ENCODE measurements at regions not wholly inside any gene's neighbourhood (a gene's known extent, or its start where the extent isn't known, plus 50 kb on each side); places are given as distances from the start of the nearest gene placed in this dataset.

DNA sequence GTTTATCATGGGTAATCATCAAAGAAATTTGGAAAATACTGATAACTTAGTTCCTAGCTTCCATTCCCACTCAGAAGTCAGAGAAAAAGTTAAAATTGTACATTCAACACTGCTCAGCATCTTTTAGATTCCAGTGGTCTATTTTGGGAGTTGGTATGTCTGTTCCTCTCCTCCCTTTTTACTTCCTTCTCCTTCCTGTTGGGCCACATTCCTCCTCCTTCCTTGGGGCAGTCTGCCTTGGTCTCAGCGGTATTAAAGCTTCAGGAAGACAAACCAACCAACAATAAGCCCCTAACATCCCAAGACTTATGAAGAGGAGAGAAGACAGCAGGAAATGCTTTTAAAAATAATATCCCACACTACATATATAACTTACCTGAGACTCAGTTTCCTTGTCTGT is 49.9 kb upstream of the SSBP2 start:
- Mint-ChIP-seq H3K36me3 (ENCODE audit: low read depth) (no peaks in the 10 kb centered on the region), H3K27ac (no peak overlapping the region), H3K9me3 (ENCODE audit: insufficient read depth) (peaks cover 8% of the 10 kb centered on the region), H3K4me3 (no peak overlapping the region), H3K27me3 (ENCODE audit: low read depth) (peaks cover under 1% of the 10 kb centered on the region), H3K4me1 (ENCODE audit: low read depth) (peaks cover 7% of the 10 kb centered on the region)
- ChIA-PET CTCF (interaction anchor here (1.1 kb wide), 1 partner anchor 27 kb away, joined by 5 read pairs; no protein-coding TSS in a partner anchor), POLR2A (interaction anchor here (0.8 kb wide), 1 partner anchor 39 kb away, joined by 3 read pairs; no protein-coding TSS in a partner anchor)
- ATAC-seq (no peak), DNase-seq (no peak)
